Adipocyte (in vitro differentiated cells): ENCODE measurements at regions not wholly inside any gene's neighbourhood (a gene's known extent, or its start where the extent isn't known, plus 50 kb on each side); places are given as distances from the start of the nearest gene placed in this dataset.

Experiments used
- DNase-seq: peaks from one replicate; pipeline ENCODE4 v3.0.0-alpha.2; 2015; ENCODE audit warnings: low read depth
- H3K27me3 ChIP-seq: replicated peaks from 2 replicates; pipeline ENCODE4 v1.7.0; 2013; ENCODE audit warnings: mild to moderate bottlenecking, low read length, moderate library complexity; ENCODE audit not compliant: control insufficient read depth, insufficient read depth
- H3K36me3 ChIP-seq: 2 replicates; pipeline ENCODE4 v1.7.0; 2013; ENCODE audit warnings: low read length, mild to moderate bottlenecking, moderate library complexity; ENCODE audit not compliant: control insufficient read depth, insufficient read depth, severe bottlenecking
- H3K4me1 ChIP-seq: 2 replicates; pipeline ENCODE4 v1.7.0; 2013; ENCODE audit warnings: mild to moderate bottlenecking, low read length, moderate library complexity; ENCODE audit not compliant: control insufficient read depth, insufficient read depth
- H3K4me3 ChIP-seq: 2 replicates; pipeline ENCODE4 v1.7.0; 2013; ENCODE audit warnings: mild to moderate bottlenecking, low read length, moderate library complexity
- H3K9ac ChIP-seq: 2 replicates; pipeline ENCODE4 v1.7.0; 2013; ENCODE audit warnings: mild to moderate bottlenecking, low read length, moderate library complexity
- H3K9me3 ChIP-seq: 2 replicates; pipeline ENCODE4 v1.7.0; 2013; ENCODE audit warnings: mild to moderate bottlenecking, low read length, moderate library complexity; ENCODE audit not compliant: control insufficient read depth

- no peaks in the 10 kb centered on the region for H3K4me1 ChIP-seq
- peaks cover 33% of the 10 kb centered on the region for H3K9me3 ChIP-seq
- H3K4me3 ChIP-seq, result no peak overlapping the region
- no peaks in the 10 kb centered on the region for H3K36me3 ChIP-seq
- no peak for DNase-seq
- H3K27me3 ChIP-seq, result no peaks in the 10 kb centered on the region
- H3K9ac ChIP-seq, result no peak overlapping the region
These were observed 57.3 kb downstream of the CYTL1 start for GRCh38 chr4:4961936-4962335.

GRCh38 chr4:4962928-4963327 is 56.3 kb downstream of the CYTL1 start:
- DNase-seq, result no peak
- H3K27me3 ChIP-seq, result no peaks in the 10 kb centered on the region
- H3K9me3 ChIP-seq, result peaks cover 33% of the 10 kb centered on the region
- H3K36me3 ChIP-seq, result no peaks in the 10 kb centered on the region
- peaks cover 4% of the 10 kb centered on the region for H3K4me1 ChIP-seq
- H3K9ac ChIP-seq, result no peak overlapping the region
- no peak overlapping the region for H3K4me3 ChIP-seq
